ENCODE measurements at regions not wholly inside any gene's neighbourhood (a gene's known extent, or its start where the extent isn't known, plus 50 kb on each side); places are given as distances from the start of the nearest gene placed in this dataset.

GRCh38 chr20:10752206-10752605 is 78.4 kb upstream of the JAG1 start:
- no peak for TF ChIP-seq POLR2AphosphoS5 (IDR thresholded peaks at IDR 0.05; ENCODE audit: low read depth, low read length)
- TF ChIP-seq SIN3A (IDR thresholded peaks at IDR 0.05; ENCODE audit: borderline replicate concordance, insufficient read depth, low read length), result no peak
- TF ChIP-seq TAF1 (IDR thresholded peaks at IDR 0.05; ENCODE audit: borderline replicate concordance, insufficient read depth, low read length), result no peak
- TF ChIP-seq REST (IDR thresholded peaks at IDR 0.05; ENCODE audit: insufficient read depth in 1 of 2, low read depth in 2 of 2, low read length in 2 of 2), result no peak

- TF ChIP-seq FOXP2 (optimal IDR thresholded peaks at IDR 0.05; ENCODE audit: borderline replicate concordance, extremely low read depth, extremely low read length, insufficient read depth) (no peak), TAF1 (IDR thresholded peaks at IDR 0.05; ENCODE audit: borderline replicate concordance, insufficient read depth, low read length) (no peak), REST (IDR thresholded peaks at IDR 0.05; ENCODE audit: insufficient read depth in 1 of 2, low read depth in 2 of 2, low read length in 2 of 2) (no peak), POLR2AphosphoS5 (IDR thresholded peaks at IDR 0.05; ENCODE audit: low read depth, low read length) (no peak), SIN3A (IDR thresholded peaks at IDR 0.05; ENCODE audit: borderline replicate concordance, insufficient read depth, low read length) (no peak)
These were observed 81.0 kb upstream of the JAG1 start for GRCh38 chr20:10754824-10755223.

- TF ChIP-seq SIN3A (IDR thresholded peaks at IDR 0.05; ENCODE audit: borderline replicate concordance, insufficient read depth, low read length) (no peak), TAF1 (IDR thresholded peaks at IDR 0.05; ENCODE audit: borderline replicate concordance, insufficient read depth, low read length) (no peak), FOXP2 (optimal IDR thresholded peaks at IDR 0.05; ENCODE audit: borderline replicate concordance, extremely low read depth, extremely low read length, insufficient read depth) (no peak), REST (IDR thresholded peaks at IDR 0.05; ENCODE audit: insufficient read depth in 1 of 2, low read depth in 2 of 2, low read length in 2 of 2) (no peak), POLR2AphosphoS5 (IDR thresholded peaks at IDR 0.05; ENCODE audit: low read depth, low read length) (no peak)
These were observed 84.6 kb upstream of the JAG1 start for GRCh38 chr20:10758446-10758845.

- no peak for TF ChIP-seq REST (IDR thresholded peaks at IDR 0.05; ENCODE audit: insufficient read depth in 1 of 2, low read depth in 2 of 2, low read length in 2 of 2)
- TF ChIP-seq POLR2AphosphoS5 (IDR thresholded peaks at IDR 0.05; ENCODE audit: low read depth, low read length), result no peak
- no peak for TF ChIP-seq FOXP2 (optimal IDR thresholded peaks at IDR 0.05; ENCODE audit: borderline replicate concordance, extremely low read depth, extremely low read length, insufficient read depth)
- TF ChIP-seq TAF1 (IDR thresholded peaks at IDR 0.05; ENCODE audit: borderline replicate concordance, insufficient read depth, low read length), result no peak
- TF ChIP-seq SIN3A (IDR thresholded peaks at IDR 0.05; ENCODE audit: borderline replicate concordance, insufficient read depth, low read length), result no peak
These were observed 87.4 kb upstream of the JAG1 start for GRCh38 chr20:10761232-10761631.

DNA sequence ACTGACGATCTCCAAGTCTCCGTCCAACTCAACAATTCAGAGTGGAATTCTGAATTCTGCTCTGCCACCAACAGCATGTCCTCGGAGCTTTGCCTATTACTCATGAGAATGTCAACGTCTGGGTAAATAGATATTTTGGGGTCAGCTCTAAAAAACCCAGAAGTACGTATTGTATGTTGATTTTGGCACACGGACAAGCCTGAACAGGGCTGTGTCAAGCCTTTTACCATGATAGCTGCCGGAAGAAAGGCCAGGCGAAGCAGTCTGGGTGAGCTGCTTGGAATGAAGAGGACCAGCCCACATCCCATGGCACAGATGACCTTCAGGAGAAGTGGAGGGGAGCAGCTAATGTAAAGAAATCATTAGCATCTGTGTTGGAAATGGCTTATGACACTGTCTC is 88.0 kb upstream of the JAG1 start:
- TF ChIP-seq SIN3A (IDR thresholded peaks at IDR 0.05; ENCODE audit: borderline replicate concordance, insufficient read depth, low read length) (no peak), POLR2AphosphoS5 (IDR thresholded peaks at IDR 0.05; ENCODE audit: low read depth, low read length) (no peak), FOXP2 (optimal IDR thresholded peaks at IDR 0.05; ENCODE audit: borderline replicate concordance, extremely low read depth, extremely low read length, insufficient read depth) (no peak), REST (IDR thresholded peaks at IDR 0.05; ENCODE audit: insufficient read depth in 1 of 2, low read depth in 2 of 2, low read length in 2 of 2) (no peak), TAF1 (IDR thresholded peaks at IDR 0.05; ENCODE audit: borderline replicate concordance, insufficient read depth, low read length) (no peak)
